IPS DF 4.7 (cell line): ENCODE measurements at regions not wholly inside any gene's neighbourhood (a gene's known extent, or its start where the extent isn't known, plus 50 kb on each side); places are given as distances from the start of the nearest gene placed in this dataset.
"Not testable (repeated sequence)": the region's sequence is repeated elsewhere in the genome, so short reads cannot be mapped to it uniquely, and the experiment has no call there.

Experiments used
- DNase-seq: peaks from one replicate; pipeline ENCODE4 v3.0.0-alpha.2; 2013; ENCODE audit warnings: low spot score; ENCODE audit errors: extremely low read depth

- DNase-seq: not testable (repeated sequence)
Measured at GRCh38 chr2:215889240-215889969, 123.9 kb downstream of the MREG start.

DNA sequence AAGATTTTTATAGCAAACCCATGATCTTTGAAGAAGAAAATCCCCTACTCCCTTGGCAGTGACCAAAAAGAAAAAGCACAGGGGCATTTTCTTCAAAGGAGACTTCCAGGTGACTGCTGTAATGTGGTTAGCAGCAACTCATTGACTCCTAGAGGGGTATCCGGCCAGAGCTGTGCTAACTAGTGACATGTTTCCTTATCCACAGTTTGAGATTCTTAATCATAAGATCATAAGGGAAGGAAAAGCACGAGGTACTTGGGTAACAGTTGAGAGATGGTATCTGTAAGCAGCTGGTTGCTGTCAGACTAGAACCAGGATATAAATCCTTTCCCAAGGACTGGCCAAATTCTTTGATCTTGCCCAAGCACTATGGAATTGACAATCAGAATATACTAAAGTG is 124.7 kb downstream of the MREG start:
- DNase-seq: no peak

- DNase-seq: no peak
Measured at GRCh38 chr2:215887303-215887702, 126.0 kb downstream of the MREG start.

DNA sequence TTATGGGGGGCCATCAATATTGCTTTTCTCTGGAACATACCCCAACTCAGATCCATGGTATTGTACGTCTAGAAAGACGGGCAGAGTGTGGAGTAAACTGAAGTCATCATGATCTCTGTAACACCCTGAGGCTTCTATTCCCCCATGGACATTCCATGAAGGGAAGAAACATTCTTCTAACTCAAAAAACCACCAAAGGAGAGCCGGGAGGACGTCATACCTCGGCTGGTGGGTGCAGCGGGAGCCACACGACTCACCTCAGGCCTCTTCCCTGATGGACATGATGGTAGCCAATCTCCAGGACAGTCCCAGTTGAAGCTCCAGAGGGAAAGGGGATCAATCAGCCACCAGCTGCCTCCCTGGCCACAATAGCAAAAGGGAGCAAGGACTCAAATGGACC is 127.3 kb downstream of the MREG start:
- no peak for DNase-seq

DNA sequence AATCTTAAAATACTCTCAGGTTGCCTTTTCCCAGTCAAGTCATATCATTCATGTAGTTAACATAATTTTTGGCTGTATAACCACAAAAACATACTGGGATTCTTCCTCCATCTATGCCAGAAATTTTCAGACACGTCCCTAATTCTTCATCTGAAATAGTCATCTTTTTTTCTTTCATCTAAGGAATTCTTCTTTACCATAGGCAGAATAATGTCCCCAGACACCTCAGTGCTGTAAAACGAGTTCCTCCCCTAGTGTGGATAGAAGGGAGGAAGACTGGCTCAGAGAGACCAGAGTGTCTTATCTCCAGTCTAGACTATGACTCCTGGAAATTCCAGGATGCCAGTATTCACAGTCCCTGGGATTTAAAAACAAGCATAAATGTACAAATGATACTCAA is 127.8 kb downstream of the MREG start:
- no peak for DNase-seq

GRCh38 chr2:215884451-215885087 is 128.8 kb downstream of the MREG start:
- no peak for DNase-seq

DNA sequence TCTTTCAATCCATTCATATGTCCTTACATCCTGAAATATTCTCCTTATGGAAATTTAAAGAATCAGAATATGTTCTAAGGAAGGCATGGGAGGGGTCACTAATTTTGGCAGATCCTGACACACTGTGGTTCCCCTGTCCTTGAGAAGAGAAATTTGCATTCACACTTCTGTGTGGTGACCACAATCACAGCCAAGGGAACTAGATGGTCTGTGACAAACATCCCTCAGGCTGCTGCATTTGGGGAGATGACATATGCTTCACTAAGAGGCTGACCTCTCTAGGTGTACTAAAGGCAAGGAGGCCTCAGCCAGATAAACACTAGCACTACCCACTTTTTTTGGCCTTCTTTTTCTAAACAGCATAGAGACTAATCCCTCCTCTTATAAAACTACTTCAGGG is 129.6 kb downstream of the MREG start:
- DNase-seq: no peak

DNA sequence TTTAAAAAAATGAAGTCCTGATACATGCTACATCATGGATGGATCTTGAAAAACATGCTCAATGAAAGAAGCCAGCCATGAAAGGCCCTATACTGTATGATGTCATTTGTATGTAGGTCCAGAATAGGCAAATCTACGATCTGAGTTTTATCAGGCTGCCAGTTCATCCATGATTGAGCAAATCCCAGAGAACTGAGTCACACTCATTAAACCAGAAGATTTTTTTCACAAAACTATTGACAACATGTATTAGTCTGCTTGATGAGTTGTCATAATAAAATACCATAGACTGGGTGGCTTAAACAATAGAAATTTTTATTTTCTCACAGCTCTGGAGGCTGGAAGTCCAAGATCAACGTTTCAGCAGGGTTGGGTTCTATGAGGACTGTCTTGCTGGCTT is 130.7 kb downstream of the MREG start:
- no peak for DNase-seq

GRCh38 chr2:215881582-215881981 is 131.8 kb downstream of the MREG start:
- no peak for DNase-seq

DNA sequence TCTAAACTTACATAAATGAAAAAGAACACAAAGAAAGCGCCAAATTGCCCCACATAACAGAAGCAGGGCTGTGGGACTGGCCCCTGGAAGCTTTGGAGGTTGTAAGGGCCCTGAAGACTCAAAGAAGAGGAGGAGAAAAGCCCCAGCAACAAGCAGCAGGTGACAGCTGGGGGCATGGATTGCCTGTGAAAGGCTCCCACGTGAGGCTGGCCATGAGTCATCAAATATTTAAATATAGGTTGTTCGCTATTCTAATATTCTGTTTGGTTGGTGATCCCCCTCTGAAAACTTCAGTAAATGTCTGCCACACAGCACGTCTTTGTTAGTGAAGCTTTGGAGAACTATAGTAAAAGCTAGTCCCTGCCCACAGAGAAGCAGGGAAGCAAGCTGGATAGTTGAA is 132.4 kb downstream of the MREG start:
- no peak for DNase-seq

- DNase-seq: no peak
Measured at GRCh38 chr2:215879977-215880940, 133.1 kb downstream of the MREG start.

DNA sequence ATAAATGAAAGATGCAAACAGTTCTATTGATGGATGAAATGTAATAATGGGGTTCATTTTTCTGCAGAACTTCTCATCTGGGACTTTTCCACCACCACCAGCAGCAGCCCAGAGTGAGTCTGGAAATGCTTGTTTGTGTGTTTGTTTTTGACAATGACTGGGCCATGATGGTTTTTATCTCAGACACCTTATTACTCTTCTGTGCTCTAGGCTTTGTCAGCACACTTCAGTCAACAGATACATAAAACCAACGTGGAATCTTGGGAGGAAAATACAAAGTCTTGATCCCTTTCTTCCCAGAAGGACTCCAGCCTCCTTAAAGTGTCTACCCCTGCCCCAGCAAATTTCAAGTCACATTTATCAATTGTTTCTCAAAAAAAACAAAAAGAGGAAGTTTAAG is 134.0 kb downstream of the MREG start:
- no peak for DNase-seq

DNA sequence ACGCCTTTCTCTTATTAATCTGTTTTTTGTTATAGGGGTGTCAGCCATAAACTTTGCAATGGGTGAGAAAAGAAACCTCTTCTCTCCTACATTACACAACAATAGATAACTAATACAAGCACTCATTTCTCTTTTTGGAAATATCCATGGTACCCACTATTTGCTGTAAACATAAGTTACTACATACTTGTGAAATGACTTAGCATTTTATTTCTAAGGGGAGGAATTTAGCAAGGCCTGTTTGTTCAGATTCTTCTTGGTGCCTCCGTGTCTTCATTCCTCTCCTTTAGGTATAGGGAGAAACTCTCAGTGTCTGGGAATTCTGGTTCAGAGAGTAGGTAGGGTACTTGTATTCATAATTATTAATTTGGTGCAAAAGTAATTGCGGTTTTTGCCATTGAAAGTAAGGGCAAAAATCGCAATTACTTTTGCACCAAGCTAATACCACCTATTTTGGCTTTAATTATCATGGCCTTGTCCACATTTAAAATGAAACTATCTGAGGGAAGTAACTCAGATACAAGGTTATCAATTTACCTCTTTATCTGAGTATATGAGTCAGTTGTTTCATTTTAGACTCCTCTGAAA is 134.8 kb downstream of the MREG start:
- no peak for DNase-seq

DNA sequence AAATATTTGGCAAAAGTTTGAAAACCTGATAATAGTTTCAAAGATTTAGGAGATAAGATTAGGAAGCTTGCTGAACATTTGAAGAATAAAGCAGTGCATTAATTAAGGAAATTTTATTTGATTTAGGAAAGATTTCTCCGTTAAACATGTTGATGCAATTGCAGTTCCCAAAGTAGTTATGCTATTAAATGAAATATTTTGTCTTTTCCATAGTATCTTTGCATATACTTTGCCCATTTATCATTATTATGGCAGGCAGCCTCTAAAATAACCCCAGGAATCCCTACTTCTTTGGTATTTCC is 136.5 kb downstream of the MREG start:
- DNase-seq: no peak

- DNase-seq: no peak
Measured at GRCh38 chr2:215876139-215876936, 137.0 kb downstream of the MREG start.

DNA sequence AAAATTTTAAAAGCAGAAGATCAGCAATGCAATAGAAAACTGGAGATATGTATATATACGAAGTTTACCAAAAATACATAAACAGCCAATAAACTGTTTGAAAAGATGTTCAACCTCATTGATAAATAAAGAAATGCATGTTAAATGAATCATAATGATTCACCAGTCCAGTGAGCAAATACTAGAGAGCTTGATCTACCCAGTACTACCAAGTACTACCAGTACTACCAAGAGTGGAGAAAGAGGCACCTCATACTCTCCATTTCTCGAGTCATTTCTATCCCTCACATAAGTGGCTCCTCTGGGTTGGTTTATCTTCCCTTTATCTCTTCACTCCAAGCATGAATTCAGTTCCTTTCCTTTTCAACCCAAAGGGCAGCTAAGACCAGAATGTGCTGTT is 138.9 kb downstream of the MREG start:
- no peak for DNase-seq

GRCh38 chr2:215870986-215871385 is 142.4 kb downstream of the MREG start:
- no peak for DNase-seq

- DNase-seq: no peak
Measured at GRCh38 chr2:215870088-215870490, 143.3 kb downstream of the MREG start.

DNA sequence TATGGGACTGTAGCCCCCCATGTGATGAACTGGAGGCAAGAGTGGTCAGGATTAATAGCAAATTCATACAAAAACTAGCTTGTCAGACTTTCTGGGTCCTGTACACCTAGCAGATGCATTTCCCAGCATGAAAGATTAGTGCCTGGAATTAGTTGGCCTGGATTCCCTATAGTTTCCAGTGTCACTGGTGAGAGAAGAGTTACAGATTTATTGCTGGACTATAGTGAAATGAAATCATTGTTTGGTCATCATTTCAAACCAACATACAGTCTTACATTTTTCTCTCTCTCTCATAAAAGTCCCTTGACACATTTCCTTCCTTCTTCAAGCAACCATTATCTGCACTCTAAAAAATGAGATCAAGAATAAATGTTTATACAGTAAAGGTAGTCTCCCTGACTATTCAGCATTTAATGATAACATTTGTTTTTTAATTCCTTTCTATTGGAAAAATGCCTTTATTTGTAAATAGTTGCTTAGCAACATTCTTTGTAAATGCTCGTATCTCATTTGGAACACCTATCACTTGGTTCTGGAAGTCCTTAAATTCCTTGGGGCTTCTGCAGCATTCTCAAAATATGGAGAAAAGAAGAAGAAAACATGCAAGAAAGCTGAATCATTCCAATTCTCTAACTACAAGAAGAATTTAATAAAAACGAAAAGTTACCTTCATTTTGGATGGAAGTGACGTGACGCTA is 144.4 kb downstream of the MREG start:
- no peak for DNase-seq

- DNase-seq: no peak
Measured at GRCh38 chr2:215866606-215867005, 146.7 kb downstream of the MREG start.

DNA sequence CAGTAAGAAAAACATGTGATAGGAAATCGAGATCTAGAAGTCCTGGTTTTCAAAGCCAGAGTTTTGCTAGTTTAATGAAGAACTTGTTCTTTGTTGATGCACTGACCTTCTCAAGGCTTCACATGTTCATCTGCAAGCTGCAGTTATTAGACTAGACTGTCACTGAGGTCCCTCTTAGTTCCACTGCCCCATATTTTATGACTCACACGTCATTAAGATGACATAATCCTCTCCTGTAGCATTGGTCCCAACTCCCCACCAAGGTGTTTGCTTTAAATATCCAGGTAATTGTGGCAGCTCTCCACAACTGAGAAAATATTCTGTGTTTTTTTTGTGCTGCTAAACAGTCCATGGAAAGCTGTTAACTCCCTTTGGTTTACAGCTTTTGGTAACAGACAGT is 149.7 kb downstream of the MREG start:
- DNase-seq: no peak
